GM21528 (cell line): ENCODE measurements at regions not wholly inside any gene's neighbourhood (a gene's known extent, or its start where the extent isn't known, plus 50 kb on each side); places are given as distances from the start of the nearest gene placed in this dataset.

Experiments used
- ATAC-seq: cut with Tn5 transposase; IDR thresholded peaks from one replicate; pipeline ENCODE4 v1.9.1; 2021; ENCODE audit warnings: mild to moderate bottlenecking, moderate library complexity; ENCODE audit not compliant: unreplicated experiment, low FRiP score

- ATAC-seq = no peak
These were observed 175.9 kb upstream of the KIF2A start for GRCh38 chr5:62130107-62130506.

DNA sequence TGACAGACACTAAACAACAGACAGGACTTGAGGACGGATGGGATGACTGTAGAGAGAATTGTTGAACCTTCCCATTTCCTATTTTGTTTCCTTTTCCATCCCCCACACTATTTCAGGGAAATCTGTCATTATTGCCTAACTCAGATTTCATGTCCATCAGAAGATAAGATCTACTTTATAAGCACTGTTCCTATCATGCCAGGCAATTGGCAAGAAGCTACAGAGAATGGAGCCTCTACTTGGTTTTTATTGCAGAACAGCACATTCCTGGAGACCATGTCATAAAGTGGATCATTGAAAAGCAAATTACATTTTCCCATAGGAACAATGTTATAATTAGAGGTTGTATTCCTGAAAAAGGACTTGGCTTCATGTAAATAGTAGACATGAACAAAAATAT is 173.7 kb upstream of the KIF2A start:
- no peak for ATAC-seq

GRCh38 chr5:62133426-62133825 is 172.6 kb upstream of the KIF2A start:
- no peak for ATAC-seq

- no peak for ATAC-seq
These were observed 171.2 kb upstream of the KIF2A start for GRCh38 chr5:62134811-62135210.

GRCh38 chr5:62137628-62138027 is 168.4 kb upstream of the KIF2A start:
- ATAC-seq = no peak

- no peak for ATAC-seq
These were observed 167.4 kb upstream of the KIF2A start for GRCh38 chr5:62138607-62139006.

- ATAC-seq = no peak
These were observed 166.3 kb upstream of the KIF2A start for GRCh38 chr5:62139741-62140140.

- ATAC-seq = no peak
These were observed 163.7 kb upstream of the KIF2A start for GRCh38 chr5:62142351-62142750.

DNA sequence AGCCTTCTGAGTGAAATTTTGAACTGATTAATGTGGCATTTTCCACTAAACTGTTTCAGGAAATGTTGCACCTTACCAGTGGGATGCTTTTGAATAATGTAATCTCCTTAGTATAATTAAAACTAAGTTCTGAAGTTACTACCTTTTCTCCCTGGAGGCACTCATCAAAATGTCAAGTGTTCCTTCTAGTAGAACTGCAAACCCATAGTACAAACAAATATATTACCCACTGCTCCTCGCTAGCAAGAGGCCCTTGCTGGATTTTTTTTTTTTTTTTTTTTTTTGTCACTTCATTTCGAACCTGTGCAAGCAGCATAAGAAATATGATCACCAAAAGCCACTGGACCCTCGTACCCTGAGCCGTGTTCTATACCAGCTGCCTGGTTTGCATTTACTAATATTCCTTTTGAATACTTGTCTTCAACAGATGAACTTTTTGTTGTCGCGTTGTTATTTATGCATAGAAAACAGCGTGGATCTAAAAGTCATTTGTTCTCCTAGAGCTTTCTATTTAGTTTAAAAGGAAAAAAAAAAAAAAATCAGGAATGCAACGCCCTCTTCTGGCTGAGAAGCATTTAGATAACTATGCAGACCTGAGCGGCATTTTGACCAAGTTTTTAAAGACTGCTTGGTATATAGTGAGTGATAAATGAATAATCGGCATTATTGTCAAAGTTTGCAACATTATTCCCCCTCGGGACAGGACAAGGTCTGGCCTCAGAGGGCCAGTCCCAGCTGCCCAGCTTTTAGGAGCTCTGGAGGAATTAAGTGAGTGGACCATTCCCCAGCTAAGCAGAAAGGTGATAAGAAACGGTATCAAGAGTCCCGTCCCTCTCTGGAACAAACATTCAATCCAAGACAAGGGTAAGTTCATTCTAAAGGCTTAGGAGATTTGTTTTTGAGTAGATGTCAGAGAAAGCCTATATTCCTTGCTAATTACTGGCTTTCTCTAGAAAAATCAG is 162.5 kb upstream of the KIF2A start:
- ATAC-seq = no peak

DNA sequence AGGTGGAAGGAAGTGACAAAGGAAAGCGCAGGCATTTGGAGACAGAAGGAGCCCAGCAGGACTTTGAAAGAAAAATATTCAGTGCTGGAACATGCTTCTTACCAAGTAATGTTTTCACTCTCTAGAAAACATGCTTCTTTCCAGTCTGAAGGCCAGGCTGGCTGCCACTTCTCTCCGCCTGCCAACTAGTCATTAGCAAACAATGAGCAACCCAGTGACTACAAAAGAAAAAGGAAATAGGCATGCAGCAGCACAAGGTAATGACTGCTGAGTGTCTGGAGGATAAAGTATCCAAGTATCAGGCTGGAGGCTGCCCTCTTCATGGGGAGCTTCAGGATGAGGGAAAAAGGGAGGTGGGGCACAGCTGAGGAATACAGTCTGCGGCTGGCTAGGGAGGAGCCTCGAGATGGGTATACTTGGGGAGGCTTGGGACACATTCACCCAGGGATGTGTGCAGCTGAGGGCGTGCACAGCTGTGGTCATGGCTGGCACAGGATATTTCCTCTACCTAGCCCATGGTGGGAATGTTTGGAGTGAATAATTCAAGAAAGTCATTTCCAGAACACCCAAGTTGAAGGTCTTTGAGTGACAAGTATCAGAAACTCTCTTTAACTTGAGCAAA is 161.5 kb upstream of the KIF2A start:
- no peak for ATAC-seq

DNA sequence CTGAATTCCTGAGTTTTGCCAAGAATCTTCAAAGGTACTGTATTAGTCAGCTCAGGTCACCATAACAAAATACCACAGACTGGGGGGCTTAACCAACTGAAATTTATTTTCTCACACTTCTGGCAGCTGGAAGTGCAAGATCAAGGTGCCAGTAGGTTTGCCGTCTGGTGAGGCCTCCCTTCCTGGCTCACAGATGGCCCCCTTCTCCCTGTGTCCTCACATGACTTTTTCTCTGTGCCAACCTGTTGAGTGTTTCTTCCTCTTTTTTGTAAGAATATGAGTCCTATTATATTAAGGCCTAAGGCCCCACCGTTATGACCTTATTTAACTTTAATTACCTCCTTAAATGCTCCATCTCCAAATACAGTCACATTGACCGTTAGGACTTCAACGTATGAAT is 156.1 kb upstream of the KIF2A start:
- ATAC-seq = no peak

DNA sequence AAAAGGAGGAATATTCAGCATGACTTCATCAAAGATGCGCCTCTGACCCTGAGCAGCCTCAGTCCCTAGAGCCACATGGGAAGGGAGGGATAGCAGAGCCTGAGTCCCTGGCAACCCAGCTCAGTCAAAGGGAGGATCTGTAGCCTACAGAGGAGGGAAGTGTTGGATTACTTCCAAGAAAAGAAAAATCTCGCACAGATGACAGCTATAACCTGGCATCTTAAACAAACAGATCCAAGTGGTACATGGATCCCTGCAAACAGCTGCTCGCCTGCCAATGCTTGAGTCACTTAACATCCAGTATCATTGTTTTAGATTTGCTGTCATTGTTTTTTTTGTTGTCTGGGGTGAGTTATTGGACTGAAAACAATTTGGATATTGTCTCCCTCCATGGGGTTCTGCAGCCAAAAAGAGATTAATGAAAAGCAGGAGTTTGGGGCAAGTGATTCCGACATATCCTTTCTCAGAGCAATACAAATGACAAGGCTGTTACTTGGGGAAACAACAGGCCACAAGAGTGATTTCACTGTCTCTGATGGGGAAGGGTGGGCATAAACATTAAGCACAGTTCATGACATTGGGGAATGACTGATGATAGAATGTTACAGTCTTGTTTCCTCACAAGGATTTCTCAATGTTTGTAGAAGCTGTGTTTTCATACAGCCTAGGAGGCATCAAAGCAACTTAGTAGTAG is 153.5 kb upstream of the KIF2A start:
- ATAC-seq = no peak

GRCh38 chr5:62154758-62155157 is 151.2 kb upstream of the KIF2A start:
- no peak for ATAC-seq

- no peak for ATAC-seq
These were observed 150.0 kb upstream of the KIF2A start for GRCh38 chr5:62155988-62156387.

GRCh38 chr5:62167561-62168057 is 138.4 kb upstream of the KIF2A start:
- ATAC-seq = no peak

- no peak for ATAC-seq
These were observed 137.3 kb upstream of the KIF2A start for GRCh38 chr5:62168506-62169281.

- ATAC-seq = no peak
These were observed 127.7 kb upstream of the KIF2A start for GRCh38 chr5:62178258-62178657.

- ATAC-seq = no peak
These were observed 123.2 kb upstream of the KIF2A start for GRCh38 chr5:62182802-62183201.

GRCh38 chr5:62183727-62184126 is 122.3 kb upstream of the KIF2A start:
- no peak for ATAC-seq

DNA sequence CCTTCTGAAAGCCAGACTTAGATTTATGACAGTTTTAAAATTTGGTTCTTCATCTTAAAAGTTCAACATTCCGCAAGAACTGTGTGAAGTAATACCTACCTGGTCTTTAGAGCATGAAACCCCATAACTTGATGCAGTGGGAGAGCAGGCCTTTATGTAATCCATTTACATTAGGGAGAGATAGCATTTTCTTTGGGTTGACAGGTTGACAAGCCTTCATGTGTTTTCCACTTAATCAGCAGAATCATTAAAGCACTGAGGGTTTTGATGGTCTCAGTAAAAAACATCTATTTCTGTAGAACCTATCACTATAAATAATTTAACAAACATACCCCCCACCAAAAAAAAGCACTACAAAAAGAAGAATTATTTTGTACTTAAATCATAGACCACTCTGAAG is 121.6 kb upstream of the KIF2A start:
- no peak for ATAC-seq
